ENCODE measurements at regions not wholly inside any gene's neighbourhood (a gene's known extent, or its start where the extent isn't known, plus 50 kb on each side); places are given as distances from the start of the nearest gene placed in this dataset.

DNA sequence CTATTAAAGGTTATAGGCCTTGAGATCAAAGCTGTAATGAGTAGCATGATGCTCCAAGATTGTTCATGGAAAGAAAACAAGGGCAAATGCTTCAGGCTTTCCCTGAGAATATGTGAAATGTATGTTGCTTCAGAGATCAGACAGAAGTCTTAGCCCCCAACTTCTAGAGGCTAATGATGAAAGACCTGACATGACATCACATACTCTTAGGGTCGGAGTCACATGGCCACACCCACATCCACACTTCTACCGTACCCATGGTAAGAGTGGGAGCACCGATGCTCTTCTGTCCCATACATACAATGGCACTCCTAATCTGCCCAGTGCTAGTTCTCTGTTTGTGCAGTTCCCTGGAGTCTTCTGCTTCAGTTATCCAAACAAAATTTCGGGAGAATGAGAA, 111.9 kb upstream of the ACSL4 start:
- TF ChIP-seq, protein P1, sequence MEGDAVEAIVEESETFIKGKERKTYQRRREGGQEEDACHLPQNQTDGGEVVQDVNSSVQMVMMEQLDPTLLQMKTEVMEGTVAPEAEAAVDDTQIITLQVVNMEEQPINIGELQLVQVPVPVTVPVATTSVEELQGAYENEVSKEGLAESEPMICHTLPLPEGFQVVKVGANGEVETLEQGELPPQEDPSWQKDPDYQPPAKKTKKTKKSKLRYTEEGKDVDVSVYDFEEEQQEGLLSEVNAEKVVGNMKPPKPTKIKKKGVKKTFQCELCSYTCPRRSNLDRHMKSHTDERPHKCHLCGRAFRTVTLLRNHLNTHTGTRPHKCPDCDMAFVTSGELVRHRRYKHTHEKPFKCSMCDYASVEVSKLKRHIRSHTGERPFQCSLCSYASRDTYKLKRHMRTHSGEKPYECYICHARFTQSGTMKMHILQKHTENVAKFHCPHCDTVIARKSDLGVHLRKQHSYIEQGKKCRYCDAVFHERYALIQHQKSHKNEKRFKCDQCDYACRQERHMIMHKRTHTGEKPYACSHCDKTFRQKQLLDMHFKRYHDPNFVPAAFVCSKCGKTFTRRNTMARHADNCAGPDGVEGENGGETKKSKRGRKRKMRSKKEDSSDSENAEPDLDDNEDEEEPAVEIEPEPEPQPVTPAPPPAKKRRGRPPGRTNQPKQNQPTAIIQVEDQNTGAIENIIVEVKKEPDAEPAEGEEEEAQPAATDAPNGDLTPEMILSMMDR (IDR thresholded peaks at IDR 0.05; ENCODE audit: insufficient read depth, low read depth, low read length), result no peak
- TF ChIP-seq EZH2 (IDR thresholded peaks at IDR 0.05; ENCODE audit: insufficient read depth, low read length), result no peak
